Neuronal stem cell (in vitro differentiated cells): ENCODE measurements at regions not wholly inside any gene's neighbourhood (a gene's known extent, or its start where the extent isn't known, plus 50 kb on each side); places are given as distances from the start of the nearest gene placed in this dataset.

Experiments
- DNase-seq: peaks from one replicate; pipeline ENCODE4 v3.0.0-alpha.2; 2013; ENCODE audit warnings: low spot score
- H2AFZ ChIP-seq: one replicate; pipeline ENCODE4 v1.6.1; 2013; ENCODE audit warnings: mild to moderate bottlenecking, low read length, inconsistent platforms
- H2AK5ac ChIP-seq: 2 replicates; pipeline ENCODE4 v1.6.1; 2013; ENCODE audit warnings: low read depth, mild to moderate bottlenecking, inconsistent platforms, low read length, moderate library complexity, mixed read lengths
- H2BK120ac ChIP-seq: 2 replicates; pipeline ENCODE4 v1.6.1; 2013; ENCODE audit warnings: low read depth, mild to moderate bottlenecking, inconsistent platforms, low read length, moderate library complexity, mixed read lengths
- H2BK12ac ChIP-seq: one replicate; pipeline ENCODE4 v1.6.1; 2013; ENCODE audit warnings: low read length, inconsistent platforms
- H2BK15ac ChIP-seq: 2 replicates; pipeline ENCODE4 v1.6.1; 2013; ENCODE audit warnings: mild to moderate bottlenecking, low read length, inconsistent platforms, mixed read lengths
- H2BK5ac ChIP-seq: one replicate; pipeline ENCODE4 v1.6.1; 2013; ENCODE audit warnings: inconsistent platforms, mild to moderate bottlenecking, low read length, moderate library complexity
- H3K14ac ChIP-seq: one replicate; pipeline ENCODE4 v1.6.1; 2013; ENCODE audit warnings: low read length, inconsistent platforms
- H3K18ac ChIP-seq: 2 replicates; pipeline ENCODE4 v1.6.1; 2013; ENCODE audit warnings: low read length, inconsistent platforms
- H3K23ac ChIP-seq: 2 replicates; pipeline ENCODE4 v1.6.1; 2013; ENCODE audit warnings: low read depth, mild to moderate bottlenecking, mixed read lengths, low read length, inconsistent platforms; ENCODE audit not compliant: poor library complexity
- H3K27ac ChIP-seq: replicated peaks from 3 replicates; pipeline ENCODE4 v1.5.1; 2013; ENCODE audit warnings: low read length, inconsistent platforms
- H3K27me3 ChIP-seq, 3 experiments: 2 replicates each; pipeline ENCODE4 v1.6.1; 2013; ENCODE audit warnings: low read length in 3 of 3, mild to moderate bottlenecking in 2 of 3, inconsistent platforms in 1 of 3, low read depth in 1 of 3, mixed read lengths in 1 of 3, moderate library complexity in 1 of 3; ENCODE audit not compliant: control insufficient read depth in 3 of 3, insufficient read depth in 3 of 3
- H3K36me3 ChIP-seq, 2 donors: replicated peaks in 1 of 2; 2 replicates each; pipeline ENCODE4 v1.6.1; 2013; ENCODE audit warnings: low read length in 2 of 2; ENCODE audit not compliant: control insufficient read depth in 2 of 2, insufficient read depth in 2 of 2
- H3K4ac ChIP-seq: 2 replicates; pipeline ENCODE4 v1.6.1; 2013; ENCODE audit warnings: inconsistent platforms, mild to moderate bottlenecking, low read length, moderate library complexity
- H3K4me1 ChIP-seq, 2 donors: 1 replicate in 1 of 2; 2 replicates in 1 of 2; pipeline ENCODE4 v1.6.1; 2013; ENCODE audit warnings: low read length in 2 of 2, low read depth in 1 of 2; ENCODE audit not compliant: control insufficient read depth in 2 of 2, insufficient read depth in 1 of 2
- H3K4me2 ChIP-seq: one replicate; pipeline ENCODE4 v1.6.1; 2013; ENCODE audit warnings: mild to moderate bottlenecking, low read length, inconsistent platforms; ENCODE audit not compliant: insufficient read depth, poor library complexity, severe bottlenecking
- H3K4me3 ChIP-seq, 2 donors: 2 replicates each; pipeline ENCODE4 v1.5.1; 2013; ENCODE audit warnings: low read length in 2 of 2, mild to moderate bottlenecking in 2 of 2, inconsistent platforms in 1 of 2, moderate library complexity in 1 of 2
- H3K79me1 ChIP-seq: one replicate; pipeline ENCODE4 v1.6.1; 2013; ENCODE audit warnings: low read depth, mild to moderate bottlenecking, inconsistent platforms, low read length, moderate library complexity
- H3K9ac ChIP-seq: one replicate; pipeline ENCODE4 v1.6.1; 2013; ENCODE audit warnings: mild to moderate bottlenecking, low read depth, low read length, inconsistent platforms; ENCODE audit not compliant: poor library complexity
- H3K9me3 ChIP-seq, 2 donors: replicated peaks in 1 of 2; 2 replicates each; pipeline versions ENCODE3 to v1.6.1; 2013; ENCODE audit warnings: low read length in 2 of 2, mild to moderate bottlenecking in 2 of 2, inconsistent platforms in 1 of 2, low read depth in 1 of 2, mixed read lengths in 1 of 2, moderate library complexity in 1 of 2; ENCODE audit not compliant: control insufficient read depth in 2 of 2, insufficient read depth in 1 of 2
- H4K8ac ChIP-seq: one replicate; pipeline ENCODE4 v1.6.1; 2013; ENCODE audit warnings: low read depth, mild to moderate bottlenecking, inconsistent platforms, low read length, moderate library complexity
- H4K91ac ChIP-seq: one replicate; pipeline ENCODE4 v1.6.1; 2013; ENCODE audit warnings: low read length, low read depth, mild to moderate bottlenecking, inconsistent platforms; ENCODE audit not compliant: poor library complexity
- WGBS, 2 donors: extraction: QIAGEN DNeasy Blood & Tissue Kit; methylation state at CpG; one replicate each; pipeline ENCODE4 v1.1.7; 2013; ENCODE audit warnings: missing lambda C conversion rate in 2 of 2, mixed read lengths in 1 of 2; ENCODE audit not compliant: insufficient read length in 2 of 2, insufficient replicate concordance in 1 of 2; ENCODE audit errors: extremely low coverage in 2 of 2; 5-methylcytosine and 5-hydroxymethylcytosine counted together

DNA sequence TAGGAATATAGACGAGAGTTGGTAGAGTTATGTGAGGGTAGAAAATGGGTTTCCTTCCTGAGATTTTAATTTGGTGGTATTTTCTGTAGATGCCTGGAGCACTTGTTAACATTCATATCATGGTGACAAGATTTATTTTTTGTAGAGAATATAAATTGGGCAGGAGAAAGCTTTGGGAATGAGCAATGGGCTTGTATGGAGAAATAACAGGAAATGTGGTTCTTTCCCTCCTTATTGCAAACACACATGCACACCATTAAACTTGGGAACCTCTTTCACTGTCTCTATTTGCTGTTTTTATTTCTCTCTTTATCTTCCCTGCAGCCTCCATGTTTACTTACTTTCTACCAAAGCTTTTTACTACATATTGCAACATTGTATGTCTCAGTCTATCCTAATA is 1653.6 kb downstream of the OLFM4 start:
- H2BK5ac ChIP-seq = no peak overlapping the region
- no peak overlapping the region for H2AFZ ChIP-seq
- no peak overlapping the region for H3K27ac ChIP-seq
- no peak overlapping the region for H4K91ac ChIP-seq
- no peak overlapping the region for H3K4me2 ChIP-seq
- no peaks in the 10 kb centered on the region for H3K9me3 ChIP-seq
- H4K8ac ChIP-seq = no peak overlapping the region
- no peaks in the 10 kb centered on the region for H3K27me3 ChIP-seq
- H2AK5ac ChIP-seq = no peak overlapping the region
- no peaks in the 10 kb centered on the region for H3K4me1 ChIP-seq
- no peak overlapping the region for H3K4ac ChIP-seq
- no peak overlapping the region for H3K23ac ChIP-seq
- H3K9ac ChIP-seq = no peak overlapping the region
- H3K79me1 ChIP-seq = no peaks in the 10 kb centered on the region
- no peak for DNase-seq
- H3K4me3 ChIP-seq = no peak overlapping the region
- no peak overlapping the region for H3K18ac ChIP-seq
- H3K14ac ChIP-seq = no peak overlapping the region
- no peaks in the 10 kb centered on the region for H3K36me3 ChIP-seq
- no peak overlapping the region for H2BK120ac ChIP-seq
- no peak overlapping the region for H2BK15ac ChIP-seq
- WGBS, 2 donors = 100% methylated on average over 1 of the region's 1 CpG
- H2BK12ac ChIP-seq = no peak overlapping the region

DNA sequence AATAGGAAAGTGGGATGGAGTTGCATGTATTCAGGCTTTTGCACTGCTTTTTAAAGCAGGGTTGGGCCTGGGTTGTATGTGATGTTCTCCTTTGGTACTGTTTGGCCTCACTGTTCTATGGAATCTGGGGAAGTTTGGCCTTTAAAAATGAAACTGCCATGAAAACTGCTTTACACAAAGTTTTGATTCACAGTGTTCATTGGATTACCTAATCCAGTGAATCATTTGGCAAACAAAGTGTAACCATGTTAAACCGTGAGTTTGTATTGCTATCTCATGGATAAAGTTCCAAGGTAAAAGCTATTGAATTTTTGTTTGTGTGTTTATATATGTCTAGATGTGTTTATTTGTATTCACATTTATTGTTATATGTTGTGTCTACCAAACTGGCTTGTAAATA is 1658.6 kb downstream of the OLFM4 start:
- no peaks in the 10 kb centered on the region for H3K27me3 ChIP-seq
- H3K9me3 ChIP-seq = peaks cover 5 to 8% of the 10 kb centered on the region in 2 donors
- H4K91ac ChIP-seq = no peak overlapping the region
- no peak overlapping the region for H3K4me3 ChIP-seq
- H3K27ac ChIP-seq = no peak overlapping the region
- no peak overlapping the region for H2BK15ac ChIP-seq
- H3K4me2 ChIP-seq = no peak overlapping the region
- no peak overlapping the region for H2AK5ac ChIP-seq
- H3K14ac ChIP-seq = no peak overlapping the region
- H2AFZ ChIP-seq = no peak overlapping the region
- H3K18ac ChIP-seq = no peak overlapping the region
- H2BK120ac ChIP-seq = no peak overlapping the region
- H4K8ac ChIP-seq = no peak overlapping the region
- no peaks in the 10 kb centered on the region for H3K36me3 ChIP-seq
- no peaks in the 10 kb centered on the region for H3K4me1 ChIP-seq
- no peak overlapping the region for H3K4ac ChIP-seq
- no CpG with 5 or more reads among the region's 1 CpG for WGBS, 2 donors
- H3K9ac ChIP-seq = no peak overlapping the region
- H3K79me1 ChIP-seq = no peaks in the 10 kb centered on the region
- DNase-seq = no peak
- no peak overlapping the region for H3K23ac ChIP-seq
- no peak overlapping the region for H2BK12ac ChIP-seq
- no peak overlapping the region for H2BK5ac ChIP-seq

DNA sequence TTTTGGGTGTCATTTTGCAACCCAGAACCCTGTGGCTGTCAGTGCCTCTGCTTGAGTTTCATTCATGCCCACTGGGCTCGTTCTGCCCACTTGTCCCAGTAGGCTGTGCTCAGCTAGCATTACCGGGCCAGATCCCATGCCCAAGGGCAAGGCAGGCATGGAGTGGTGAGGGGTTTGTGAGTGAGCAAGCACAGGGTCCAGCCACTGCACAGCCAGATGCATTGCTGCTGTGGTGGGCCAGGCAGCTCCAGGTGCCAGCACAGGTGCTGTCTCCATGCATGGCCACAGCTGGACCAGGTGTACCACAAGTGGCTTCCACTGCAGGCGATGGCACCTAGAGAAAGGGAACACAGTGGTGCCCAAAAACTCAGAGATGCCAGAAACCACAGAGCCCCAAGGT is 1671.2 kb downstream of the OLFM4 start:
- no peaks in the 10 kb centered on the region for H3K4me1 ChIP-seq
- H2BK120ac ChIP-seq = no peak overlapping the region
- H3K9ac ChIP-seq = no peak overlapping the region
- no peaks in the 10 kb centered on the region for H3K79me1 ChIP-seq
- no peak overlapping the region for H4K8ac ChIP-seq
- no peak overlapping the region for H3K23ac ChIP-seq
- no peak overlapping the region for H3K18ac ChIP-seq
- no peaks in the 10 kb centered on the region for H3K27me3 ChIP-seq
- H3K4me3 ChIP-seq = peak overlapping the region in 1 of 2 donors; percentile 29
- no peak overlapping the region for H3K4me2 ChIP-seq
- no peak overlapping the region for H3K4ac ChIP-seq
- H3K9me3 ChIP-seq = peaks cover 0 to 3% of the 10 kb centered on the region in 2 donors
- H2BK15ac ChIP-seq = no peak overlapping the region
- no peak overlapping the region for H2BK12ac ChIP-seq
- H2BK5ac ChIP-seq = no peak overlapping the region
- no peak overlapping the region for H3K14ac ChIP-seq
- no CpG with 5 or more reads among the region's 3 CpGs for WGBS, 2 donors
- H3K36me3 ChIP-seq = no peaks in the 10 kb centered on the region
- H4K91ac ChIP-seq = no peak overlapping the region
- no peak overlapping the region for H3K27ac ChIP-seq
- H2AK5ac ChIP-seq = no peak overlapping the region
- no peak for DNase-seq
- no peak overlapping the region for H2AFZ ChIP-seq

DNA sequence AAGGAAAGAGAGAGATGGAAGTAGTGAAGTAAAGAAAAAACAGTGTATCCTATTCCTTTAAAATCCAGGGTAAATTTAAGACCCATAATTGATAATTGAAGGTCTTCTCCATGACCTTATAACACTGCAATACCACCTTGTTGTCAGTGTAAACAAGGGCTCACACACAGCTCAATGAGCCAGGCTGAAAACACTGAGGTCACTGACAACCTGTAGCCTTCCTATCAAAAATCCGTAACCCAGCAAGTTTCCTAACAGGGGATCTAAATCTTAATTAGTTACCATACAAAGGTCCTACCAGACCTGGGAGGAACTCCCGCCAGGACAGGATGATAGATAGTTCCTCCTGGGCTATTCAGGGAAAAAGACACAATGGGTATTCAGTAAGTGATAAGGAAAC is 1677.1 kb downstream of the OLFM4 start:
- H3K18ac ChIP-seq = no peak overlapping the region
- WGBS, 2 donors = no CpG with 5 or more reads among the region's 2 CpGs
- DNase-seq = peak; percentile 1
- no peak overlapping the region for H2BK12ac ChIP-seq
- no peak overlapping the region for H2BK5ac ChIP-seq
- no peak overlapping the region for H2AK5ac ChIP-seq
- no peak overlapping the region for H3K27ac ChIP-seq
- H3K4me2 ChIP-seq = no peak overlapping the region
- H4K8ac ChIP-seq = no peak overlapping the region
- H3K9ac ChIP-seq = no peak overlapping the region
- no peaks in the 10 kb centered on the region for H3K27me3 ChIP-seq
- H3K4me1 ChIP-seq = no peaks in the 10 kb centered on the region
- H3K4ac ChIP-seq = no peak overlapping the region
- no peak overlapping the region for H2BK120ac ChIP-seq
- H3K4me3 ChIP-seq = no peak overlapping the region
- no peak overlapping the region for H2BK15ac ChIP-seq
- no peak overlapping the region for H3K14ac ChIP-seq
- H3K79me1 ChIP-seq = no peaks in the 10 kb centered on the region
- H3K36me3 ChIP-seq = no peaks in the 10 kb centered on the region
- H4K91ac ChIP-seq = no peak overlapping the region
- no peak overlapping the region for H3K23ac ChIP-seq
- no peak overlapping the region for H2AFZ ChIP-seq
- H3K9me3 ChIP-seq = no peaks in the 10 kb centered on the region
